ENCODE measurements at regions not wholly inside any gene's neighbourhood (a gene's known extent, or its start where the extent isn't known, plus 50 kb on each side); places are given as distances from the start of the nearest gene placed in this dataset.

- Mint-ChIP-seq H3K9me3 (ENCODE audit: unreplicated experiment) (no peaks in the 10 kb centered on the region), H3K4me3 (ENCODE audit: unreplicated experiment) (no peak overlapping the region), H3K27ac (ENCODE audit: unreplicated experiment) (no peak overlapping the region), H3K4me1 (ENCODE audit: unreplicated experiment) (no peaks in the 10 kb centered on the region), H3K27me3 (ENCODE audit: unreplicated experiment) (peaks cover 38% of the 10 kb centered on the region), H3K36me3 (ENCODE audit: unreplicated experiment) (no peaks in the 10 kb centered on the region)
- TF ChIP-seq CTCF (IDR thresholded peaks at IDR 0.05) = no peak
- DNase-seq (ENCODE audit: extremely low spot score, unreplicated experiment) = no peak
Measured at GRCh38 chr20:4344670-4345069, 95.6 kb upstream of the ADRA1D start.

GRCh38 chr20:4342609-4343008 is 93.5 kb upstream of the ADRA1D start:
- Mint-ChIP-seq H3K9me3 (ENCODE audit: unreplicated experiment) (no peaks in the 10 kb centered on the region), H3K4me1 (ENCODE audit: unreplicated experiment) (no peaks in the 10 kb centered on the region), H3K27ac (ENCODE audit: unreplicated experiment) (no peak overlapping the region), H3K4me3 (ENCODE audit: unreplicated experiment) (no peak overlapping the region), H3K27me3 (ENCODE audit: unreplicated experiment) (peaks cover 31% of the 10 kb centered on the region), H3K36me3 (ENCODE audit: unreplicated experiment) (no peaks in the 10 kb centered on the region)
- DNase-seq (ENCODE audit: extremely low spot score, unreplicated experiment) = no peak
- no peak for TF ChIP-seq CTCF (IDR thresholded peaks at IDR 0.05)

GRCh38 chr20:4341804-4342485 is 92.9 kb upstream of the ADRA1D start:
- Mint-ChIP-seq H3K36me3 (ENCODE audit: unreplicated experiment) (no peaks in the 10 kb centered on the region), H3K4me1 (ENCODE audit: unreplicated experiment) (no peaks in the 10 kb centered on the region), H3K27me3 (ENCODE audit: unreplicated experiment) (peaks cover 33% of the 10 kb centered on the region), H3K4me3 (ENCODE audit: unreplicated experiment) (no peak overlapping the region), H3K27ac (ENCODE audit: unreplicated experiment) (no peak overlapping the region), H3K9me3 (ENCODE audit: unreplicated experiment) (no peaks in the 10 kb centered on the region)
- DNase-seq (ENCODE audit: extremely low spot score, unreplicated experiment) = no peak
- TF ChIP-seq CTCF (IDR thresholded peaks at IDR 0.05) = no peak

GRCh38 chr20:4335722-4336121 is 86.6 kb upstream of the ADRA1D start:
- no peaks in the 10 kb centered on the region for H3K36me3 Mint-ChIP-seq (ENCODE audit: unreplicated experiment)
- DNase-seq (ENCODE audit: extremely low spot score, unreplicated experiment) = no peak
- H3K27ac Mint-ChIP-seq (ENCODE audit: unreplicated experiment) = no peak overlapping the region
- no peak overlapping the region for H3K4me3 Mint-ChIP-seq (ENCODE audit: unreplicated experiment)
- peaks cover 27% of the 10 kb centered on the region for H3K27me3 Mint-ChIP-seq (ENCODE audit: unreplicated experiment)
- TF ChIP-seq CTCF (IDR thresholded peaks at IDR 0.05) = no peak
- no peaks in the 10 kb centered on the region for H3K4me1 Mint-ChIP-seq (ENCODE audit: unreplicated experiment)
- H3K9me3 Mint-ChIP-seq (ENCODE audit: unreplicated experiment) = no peaks in the 10 kb centered on the region

GRCh38 chr20:4332121-4332860 is 83.2 kb upstream of the ADRA1D start:
- H3K27me3 Mint-ChIP-seq (ENCODE audit: unreplicated experiment) = peaks cover 19% of the 10 kb centered on the region
- H3K27ac Mint-ChIP-seq (ENCODE audit: unreplicated experiment) = no peak overlapping the region
- DNase-seq (ENCODE audit: extremely low spot score, unreplicated experiment) = peak; percentile 25
- TF ChIP-seq CTCF (IDR thresholded peaks at IDR 0.05) = no peak
- H3K4me1 Mint-ChIP-seq (ENCODE audit: unreplicated experiment) = no peaks in the 10 kb centered on the region
- H3K9me3 Mint-ChIP-seq (ENCODE audit: unreplicated experiment) = no peaks in the 10 kb centered on the region
- no peaks in the 10 kb centered on the region for H3K36me3 Mint-ChIP-seq (ENCODE audit: unreplicated experiment)
- H3K4me3 Mint-ChIP-seq (ENCODE audit: unreplicated experiment) = no peak overlapping the region

Data from osteocyte (in vitro differentiated cells).